ENCODE measurements at regions not wholly inside any gene's neighbourhood (a gene's known extent, or its start where the extent isn't known, plus 50 kb on each side); places are given as distances from the start of the nearest gene placed in this dataset.

DNA sequence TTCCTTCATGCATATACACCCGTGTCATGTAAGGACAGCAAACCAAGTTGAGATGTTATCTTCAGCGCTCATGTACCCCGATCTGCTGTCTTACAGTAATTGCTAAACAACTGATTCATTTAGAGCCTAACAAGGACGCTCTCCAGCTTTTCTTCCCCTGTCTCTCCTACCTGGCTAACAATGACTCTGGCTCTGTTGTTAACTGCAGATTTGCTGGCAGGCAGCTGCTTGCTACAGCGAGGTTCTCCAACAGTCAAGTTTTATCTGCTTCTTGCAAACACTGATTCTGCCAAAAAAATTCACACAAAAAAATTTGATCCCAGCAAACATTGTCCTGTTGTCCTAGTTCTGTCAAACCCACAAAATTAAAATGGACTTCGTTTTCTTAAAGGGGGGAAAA is 101.6 kb downstream of the OTX2 start:
- TF ChIP-seq, protein P1, sequence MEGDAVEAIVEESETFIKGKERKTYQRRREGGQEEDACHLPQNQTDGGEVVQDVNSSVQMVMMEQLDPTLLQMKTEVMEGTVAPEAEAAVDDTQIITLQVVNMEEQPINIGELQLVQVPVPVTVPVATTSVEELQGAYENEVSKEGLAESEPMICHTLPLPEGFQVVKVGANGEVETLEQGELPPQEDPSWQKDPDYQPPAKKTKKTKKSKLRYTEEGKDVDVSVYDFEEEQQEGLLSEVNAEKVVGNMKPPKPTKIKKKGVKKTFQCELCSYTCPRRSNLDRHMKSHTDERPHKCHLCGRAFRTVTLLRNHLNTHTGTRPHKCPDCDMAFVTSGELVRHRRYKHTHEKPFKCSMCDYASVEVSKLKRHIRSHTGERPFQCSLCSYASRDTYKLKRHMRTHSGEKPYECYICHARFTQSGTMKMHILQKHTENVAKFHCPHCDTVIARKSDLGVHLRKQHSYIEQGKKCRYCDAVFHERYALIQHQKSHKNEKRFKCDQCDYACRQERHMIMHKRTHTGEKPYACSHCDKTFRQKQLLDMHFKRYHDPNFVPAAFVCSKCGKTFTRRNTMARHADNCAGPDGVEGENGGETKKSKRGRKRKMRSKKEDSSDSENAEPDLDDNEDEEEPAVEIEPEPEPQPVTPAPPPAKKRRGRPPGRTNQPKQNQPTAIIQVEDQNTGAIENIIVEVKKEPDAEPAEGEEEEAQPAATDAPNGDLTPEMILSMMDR (IDR thresholded peaks at IDR 0.05): no peak
- H3K27ac Mint-ChIP-seq (ENCODE audit: unreplicated experiment): no peak overlapping the region

DNA sequence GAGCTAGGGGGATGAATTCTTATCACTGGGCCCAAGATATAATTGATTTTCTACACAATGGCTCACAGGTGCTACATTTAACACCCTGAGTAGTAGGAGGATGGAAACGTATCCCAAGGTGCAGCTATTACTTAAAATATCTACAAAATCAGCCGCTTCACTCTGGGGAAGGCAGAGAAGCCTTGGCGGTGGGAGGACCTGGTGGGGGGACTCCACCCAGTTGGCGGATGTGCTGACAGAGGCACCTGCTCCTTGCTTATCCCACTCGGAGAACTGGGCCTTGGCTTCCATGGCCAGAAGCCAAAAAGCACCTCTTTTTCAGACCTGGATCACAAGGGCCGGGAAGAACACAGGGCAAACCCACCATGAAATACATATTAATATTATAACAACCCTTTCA is 106.3 kb downstream of the OTX2 start:
- Mint-ChIP-seq H3K4me3 (ENCODE audit: unreplicated experiment) (no peak overlapping the region), H3K36me3 (ENCODE audit: unreplicated experiment) (no peaks in the 10 kb centered on the region), H3K4me1 (ENCODE audit: unreplicated experiment) (no peaks in the 10 kb centered on the region), H3K27ac (ENCODE audit: unreplicated experiment) (no peak overlapping the region), H3K27me3 (ENCODE audit: unreplicated experiment) (no peaks in the 10 kb centered on the region), H3K9me3 (ENCODE audit: unreplicated experiment) (no peaks in the 10 kb centered on the region)
- DNase-seq (ENCODE audit: extremely low spot score, unreplicated experiment): no peak
- TF ChIP-seq, protein P1 (IDR thresholded peaks at IDR 0.05): no peak

More for the DNA sequence above, 101.6 kb downstream of the OTX2 start:
- Mint-ChIP-seq H3K9me3 (ENCODE audit: unreplicated experiment) (no peaks in the 10 kb centered on the region), H3K4me1 (ENCODE audit: unreplicated experiment) (no peaks in the 10 kb centered on the region), H3K27me3 (ENCODE audit: unreplicated experiment) (no peaks in the 10 kb centered on the region), H3K4me3 (ENCODE audit: unreplicated experiment) (no peak overlapping the region), H3K36me3 (ENCODE audit: unreplicated experiment) (no peaks in the 10 kb centered on the region)
- DNase-seq (ENCODE audit: extremely low spot score, unreplicated experiment): no peak

DNA sequence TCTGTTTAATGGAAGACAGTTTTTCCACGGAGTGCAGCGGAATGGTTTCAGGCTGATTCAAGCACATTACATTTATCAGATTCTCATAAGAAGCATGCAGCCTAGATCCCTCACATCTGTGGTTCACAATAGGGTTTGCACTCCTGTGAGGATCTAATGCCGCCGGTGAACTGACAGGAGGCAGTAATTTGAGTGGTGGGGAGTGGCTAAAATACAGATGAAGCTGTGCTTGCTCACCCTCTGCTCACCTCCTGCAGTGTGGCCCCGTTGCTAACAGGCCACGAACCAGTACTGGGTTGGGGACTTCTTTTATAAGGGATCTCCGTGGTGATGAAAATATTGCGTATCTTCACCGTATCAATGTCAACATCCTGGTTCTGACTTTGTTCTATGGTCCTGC is 107.8 kb downstream of the OTX2 start:
- no peak overlapping the region for H3K4me3 Mint-ChIP-seq (ENCODE audit: unreplicated experiment)
- TF ChIP-seq, protein P1 (IDR thresholded peaks at IDR 0.05): no peak

More for the DNA sequence above, 107.8 kb downstream of the OTX2 start:
- no peaks in the 10 kb centered on the region for H3K9me3 Mint-ChIP-seq (ENCODE audit: unreplicated experiment)
- no peaks in the 10 kb centered on the region for H3K36me3 Mint-ChIP-seq (ENCODE audit: unreplicated experiment)
- DNase-seq (ENCODE audit: extremely low spot score, unreplicated experiment): no peak
- no peaks in the 10 kb centered on the region for H3K27me3 Mint-ChIP-seq (ENCODE audit: unreplicated experiment)
- no peaks in the 10 kb centered on the region for H3K4me1 Mint-ChIP-seq (ENCODE audit: unreplicated experiment)
- H3K27ac Mint-ChIP-seq (ENCODE audit: unreplicated experiment): no peak overlapping the region

Data from osteocyte (in vitro differentiated cells).